GM23338 (cell line): ENCODE measurements at regions not wholly inside any gene's neighbourhood (a gene's known extent, or its start where the extent isn't known, plus 50 kb on each side); places are given as distances from the start of the nearest gene placed in this dataset.

Experiments used
- ATAC-seq: fragments of 200-7000 bp; cut with Tn5 transposase; 3 replicates; pipeline ENCODE4 v1.9.1; 2020
- DNase-seq: peaks from one replicate; pipeline ENCODE4 v3.0.0-alpha.2; 2015; ENCODE audit warnings: low spot score
- H2AFZ ChIP-seq: fragments of 200-600 bp; sonication (generic); 2 replicates; pipeline ENCODE4 v1.8.0; 2016; ENCODE audit warnings: antibody characterized with exemption, mild to moderate bottlenecking, moderate library complexity
- H3F3A ChIP-seq: fragments of 200-600 bp; sonication (generic); replicated peaks from 2 replicates; pipeline ENCODE4 v1.8.0; 2017; ENCODE audit warnings: antibody characterized with exemption, mixed run types, low read depth
- H3K27ac ChIP-seq: fragments of 200-600 bp; sonication (generic); 2 replicates; pipeline ENCODE4 v1.6.1; 2016; ENCODE audit warnings: low read depth
- H3K27me3 ChIP-seq: fragments of 200-600 bp; sonication (generic); 2 replicates; pipeline ENCODE4 v1.8.0; 2016; ENCODE audit warnings: mild to moderate bottlenecking, mixed run types, moderate library complexity; ENCODE audit not compliant: insufficient read depth
- H3K36me3 ChIP-seq: fragments of 200-600 bp; sonication (generic); 2 replicates; pipeline ENCODE4 v1.8.0; 2016; ENCODE audit warnings: mild to moderate bottlenecking; ENCODE audit not compliant: insufficient read depth
- H3K4me1 ChIP-seq: fragments of 200-600 bp; sonication (generic); 2 replicates; pipeline ENCODE4 v1.8.0; 2016; ENCODE audit warnings: mild to moderate bottlenecking, moderate library complexity; ENCODE audit not compliant: insufficient read depth
- H3K4me2 ChIP-seq: fragments of 200-600 bp; sonication (generic); 2 replicates; pipeline ENCODE4 v1.7.1; 2017; ENCODE audit warnings: mixed run types
- H3K4me3 ChIP-seq: fragments of 200-600 bp; sonication (generic); 2 replicates; pipeline ENCODE4 v1.6.1; 2016; ENCODE audit warnings: mixed run types
- H3K79me2 ChIP-seq: fragments of 200-600 bp; sonication (generic); replicated peaks from 2 replicates; pipeline ENCODE4 v1.8.0; 2017; ENCODE audit warnings: mild to moderate bottlenecking; ENCODE audit not compliant: insufficient read depth
- H3K9me2 ChIP-seq: fragments of 200-600 bp; sonication (generic); 2 replicates; pipeline ENCODE4 v1.8.0; 2017; ENCODE audit not compliant: insufficient read depth
- H4K20me1 ChIP-seq: fragments of 200-600 bp; sonication (generic); replicated peaks from 2 replicates; pipeline ENCODE4 v1.8.0; 2017; ENCODE audit warnings: mild to moderate bottlenecking; ENCODE audit not compliant: insufficient read depth
- H3K27ac Mint-ChIP-seq: 2 replicates; pipeline ENCODE4 v1.8.0; 2020; ENCODE audit warnings: inconsistent platforms, mild to moderate bottlenecking, moderate library complexity, mixed read lengths
- H3K27me3 Mint-ChIP-seq: 3 replicates; pipeline ENCODE4 v1.8.0; 2022; ENCODE audit warnings: low read depth, mild to moderate bottlenecking, moderate library complexity, mixed read lengths, inconsistent platforms; ENCODE audit not compliant: insufficient read depth, poor library complexity
- H3K36me3 Mint-ChIP-seq: 3 replicates; pipeline ENCODE4 v1.8.0; 2021; ENCODE audit warnings: low read depth, mild to moderate bottlenecking, inconsistent platforms, moderate library complexity, mixed read lengths
- H3K4me1 Mint-ChIP-seq: 3 replicates; pipeline ENCODE4 v1.8.0; 2020; ENCODE audit warnings: mild to moderate bottlenecking, inconsistent platforms, mixed read lengths
- H3K4me3 Mint-ChIP-seq: 3 replicates; pipeline ENCODE4 v1.8.0; 2021; ENCODE audit warnings: moderate library complexity, mild to moderate bottlenecking, inconsistent platforms, mixed read lengths
- H3K9me3 Mint-ChIP-seq: 3 replicates; pipeline ENCODE4 v1.8.0; 2020; ENCODE audit warnings: moderate library complexity, mild to moderate bottlenecking, inconsistent platforms, mixed read lengths
- EZH2 ChIP-seq: fragments of 200-600 bp; sonication (generic); IDR thresholded peaks from one replicate; pipeline ENCODE4 v1.8.0; 2017; ENCODE audit warnings: antibody characterized with exemption, mild to moderate bottlenecking, low read depth; ENCODE audit not compliant: unreplicated experiment
- EZH2phosphoT487 ChIP-seq: fragments of 200-600 bp; sonication (generic); IDR thresholded peaks from one replicate; pipeline ENCODE4 v1.8.1; 2018; ENCODE audit warnings: antibody characterized with exemption; ENCODE audit not compliant: unreplicated experiment
- JUNB ChIP-seq: IDR thresholded peaks from one replicate; pipeline ENCODE4 v1.6.1; 2016; ENCODE audit warnings: antibody characterized with exemption; ENCODE audit not compliant: unreplicated experiment
- NANOG ChIP-seq: IDR thresholded peaks from 2 replicates; pipeline ENCODE4 v1.6.1; 2016; ENCODE audit warnings: antibody characterized with exemption, borderline replicate concordance
- POLR2AphosphoS5 ChIP-seq: IDR thresholded peaks from 2 replicates; pipeline ENCODE4 v1.6.1; 2016; ENCODE audit warnings: antibody characterized with exemption, low read depth
- STAT1 ChIP-seq: IDR thresholded peaks from one replicate; pipeline ENCODE4 v1.6.1; 2016; ENCODE audit warnings: antibody characterized with exemption; ENCODE audit not compliant: unreplicated experiment
- ZNF331 ChIP-seq: fragments of 250-450 bp; sonication (Bioruptor Pico); IDR thresholded peaks from 2 replicates; pipeline ENCODE4 v1.5.0; 2020; ENCODE audit warnings: low read depth, mild to moderate bottlenecking, moderate library complexity
- TF ChIP-seq, protein P1 (sequence below), 2 experiments: fragments of 200-600 bp in 1 of 2; sonication (generic) in 1 of 2; conservative IDR thresholded peaks; 2 replicates each; pipeline versions ENCODE4 v1.5.1 to v1.6.1; 2016 to 2017; ENCODE audit warnings: antibody characterized with exemption in 2 of 2, low read depth in 2 of 2, mild to moderate bottlenecking in 2 of 2, moderate library complexity in 1 of 2
- TF ChIP-seq, protein P2 (sequence below): IDR thresholded peaks from one replicate; pipeline ENCODE4 v1.6.1; 2018; ENCODE audit warnings: antibody characterized with exemption; ENCODE audit not compliant: unreplicated experiment
- TF ChIP-seq, protein P3 (sequence below): fragments of 250-450 bp; sonication (Bioruptor Pico); IDR thresholded peaks from 2 replicates; pipeline ENCODE4 v1.5.0; 2020; ENCODE audit warnings: mild to moderate bottlenecking, moderate library complexity

DNA sequence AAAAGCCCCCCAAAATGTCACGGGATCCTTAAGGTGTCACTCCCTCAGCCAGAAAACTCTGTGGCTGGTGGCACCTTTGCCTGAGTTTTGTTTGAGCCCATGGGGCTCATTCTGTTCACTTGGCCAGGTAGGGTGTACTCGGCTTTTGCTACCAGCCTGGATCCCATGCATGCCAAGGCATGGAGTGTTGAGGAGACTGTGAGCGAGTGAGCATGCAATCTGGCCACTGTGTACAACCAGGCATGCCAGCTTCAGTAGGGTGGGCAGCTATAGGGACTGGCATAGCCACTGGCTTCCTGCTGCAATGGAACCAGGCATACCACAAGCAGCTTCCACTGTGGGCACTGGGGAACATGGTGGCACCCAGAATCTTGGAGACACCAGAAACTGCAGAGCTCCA, 436.0 kb upstream of the GRM3 start (continued):
- no peak for TF ChIP-seq ZNF331

DNA sequence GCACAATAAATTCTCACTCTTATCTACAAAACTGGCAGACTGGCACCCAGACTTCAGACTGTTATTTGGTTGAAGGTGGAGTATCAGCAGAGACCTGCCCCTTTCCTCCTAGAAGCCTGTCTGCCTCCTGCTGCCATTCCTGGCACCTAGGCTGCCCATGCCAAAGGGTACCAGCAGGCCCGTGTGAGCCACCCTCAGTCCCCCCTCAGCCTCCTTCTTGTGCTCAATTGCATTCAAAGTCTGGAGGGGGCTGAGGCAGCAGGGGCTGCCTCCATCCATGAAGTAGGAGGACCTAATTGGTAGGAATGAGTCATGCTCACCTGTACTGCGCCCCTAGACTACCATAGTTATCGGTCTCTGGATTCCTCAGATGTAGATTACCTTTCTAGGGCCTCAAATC, 440.9 kb upstream of the GRM3 start:
- Histone ChIP-seq H2AFZ (no peak overlapping the region), H3K9me2 (no peaks in the 10 kb centered on the region), H3K27me3 (no peaks in the 10 kb centered on the region), H4K20me1 (no peaks in the 10 kb centered on the region), H3F3A (no peaks in the 10 kb centered on the region), H3K36me3 (no peaks in the 10 kb centered on the region; the same call in 1 of the 2 replicates), H3K4me1 (no peaks in the 10 kb centered on the region), H3K4me3 (no peak overlapping the region), H3K27ac (no peak overlapping the region), H3K4me2 (no peak overlapping the region), H3K79me2 (no peaks in the 10 kb centered on the region)
- Mint-ChIP-seq H3K4me1 (no peaks in the 10 kb centered on the region), H3K27me3 (peaks cover 4% of the 10 kb centered on the region), H3K9me3 (peaks cover 27% of the 10 kb centered on the region), H3K36me3 (peaks cover 15% of the 10 kb centered on the region; the same call in 2 of the 3 replicates), H3K4me3 (no peak overlapping the region), H3K27ac (no peak overlapping the region)
- no peak for DNase-seq
- no peak for ATAC-seq
- no peak for TF ChIP-seq JUNB

DNA sequence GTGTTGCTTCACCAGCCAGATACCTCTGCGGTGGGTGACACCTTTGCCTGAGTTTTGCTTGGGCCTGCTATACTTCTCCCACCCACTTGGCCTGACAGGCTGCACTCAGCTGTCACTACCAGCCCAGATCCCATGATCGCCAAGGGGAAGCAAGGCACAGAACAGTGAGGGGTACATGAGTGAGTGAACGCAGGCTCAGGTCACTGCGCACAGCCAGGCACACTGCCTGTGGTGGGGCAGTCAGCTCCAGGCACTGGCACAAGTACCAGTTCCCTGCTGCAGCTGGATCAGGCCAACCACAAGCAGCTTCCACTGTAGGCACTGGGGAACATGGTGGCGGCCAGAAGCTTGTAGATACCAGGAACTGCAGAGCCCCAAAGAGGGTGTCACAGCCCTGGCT, 441.9 kb upstream of the GRM3 start:
- no peak for DNase-seq
- Histone ChIP-seq H3K79me2 (no peaks in the 10 kb centered on the region), H3K4me3 (no peak overlapping the region), H3K4me1 (no peaks in the 10 kb centered on the region), H3K27ac (no peak overlapping the region), H3F3A (no peaks in the 10 kb centered on the region), H3K4me2 (no peak overlapping the region), H3K9me2 (no peaks in the 10 kb centered on the region), H3K27me3 (no peaks in the 10 kb centered on the region), H4K20me1 (no peaks in the 10 kb centered on the region), H3K36me3 (no peaks in the 10 kb centered on the region; the same call in 1 of the 2 replicates), H2AFZ (no peak overlapping the region)
- Mint-ChIP-seq H3K27me3 (peaks cover 4% of the 10 kb centered on the region), H3K4me3 (no peak overlapping the region), H3K4me1 (no peaks in the 10 kb centered on the region), H3K9me3 (peaks cover 27% of the 10 kb centered on the region), H3K36me3 (peaks cover 15% of the 10 kb centered on the region; the same call in 2 of the 3 replicates), H3K27ac (no peak overlapping the region)
- no peak for ATAC-seq
- TF ChIP-seq, protein P1, sequence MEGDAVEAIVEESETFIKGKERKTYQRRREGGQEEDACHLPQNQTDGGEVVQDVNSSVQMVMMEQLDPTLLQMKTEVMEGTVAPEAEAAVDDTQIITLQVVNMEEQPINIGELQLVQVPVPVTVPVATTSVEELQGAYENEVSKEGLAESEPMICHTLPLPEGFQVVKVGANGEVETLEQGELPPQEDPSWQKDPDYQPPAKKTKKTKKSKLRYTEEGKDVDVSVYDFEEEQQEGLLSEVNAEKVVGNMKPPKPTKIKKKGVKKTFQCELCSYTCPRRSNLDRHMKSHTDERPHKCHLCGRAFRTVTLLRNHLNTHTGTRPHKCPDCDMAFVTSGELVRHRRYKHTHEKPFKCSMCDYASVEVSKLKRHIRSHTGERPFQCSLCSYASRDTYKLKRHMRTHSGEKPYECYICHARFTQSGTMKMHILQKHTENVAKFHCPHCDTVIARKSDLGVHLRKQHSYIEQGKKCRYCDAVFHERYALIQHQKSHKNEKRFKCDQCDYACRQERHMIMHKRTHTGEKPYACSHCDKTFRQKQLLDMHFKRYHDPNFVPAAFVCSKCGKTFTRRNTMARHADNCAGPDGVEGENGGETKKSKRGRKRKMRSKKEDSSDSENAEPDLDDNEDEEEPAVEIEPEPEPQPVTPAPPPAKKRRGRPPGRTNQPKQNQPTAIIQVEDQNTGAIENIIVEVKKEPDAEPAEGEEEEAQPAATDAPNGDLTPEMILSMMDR (conservative IDR thresholded peaks at IDR 0.05; ENCODE audit: low read depth in 2 of 2), result no peak
- TF ChIP-seq NANOG (no peak), STAT1 (no peak), POLR2AphosphoS5 (no peak), EZH2phosphoT487 (no peak), EZH2 (no peak), JUNB (no peak)
- TF ChIP-seq, protein P2, sequence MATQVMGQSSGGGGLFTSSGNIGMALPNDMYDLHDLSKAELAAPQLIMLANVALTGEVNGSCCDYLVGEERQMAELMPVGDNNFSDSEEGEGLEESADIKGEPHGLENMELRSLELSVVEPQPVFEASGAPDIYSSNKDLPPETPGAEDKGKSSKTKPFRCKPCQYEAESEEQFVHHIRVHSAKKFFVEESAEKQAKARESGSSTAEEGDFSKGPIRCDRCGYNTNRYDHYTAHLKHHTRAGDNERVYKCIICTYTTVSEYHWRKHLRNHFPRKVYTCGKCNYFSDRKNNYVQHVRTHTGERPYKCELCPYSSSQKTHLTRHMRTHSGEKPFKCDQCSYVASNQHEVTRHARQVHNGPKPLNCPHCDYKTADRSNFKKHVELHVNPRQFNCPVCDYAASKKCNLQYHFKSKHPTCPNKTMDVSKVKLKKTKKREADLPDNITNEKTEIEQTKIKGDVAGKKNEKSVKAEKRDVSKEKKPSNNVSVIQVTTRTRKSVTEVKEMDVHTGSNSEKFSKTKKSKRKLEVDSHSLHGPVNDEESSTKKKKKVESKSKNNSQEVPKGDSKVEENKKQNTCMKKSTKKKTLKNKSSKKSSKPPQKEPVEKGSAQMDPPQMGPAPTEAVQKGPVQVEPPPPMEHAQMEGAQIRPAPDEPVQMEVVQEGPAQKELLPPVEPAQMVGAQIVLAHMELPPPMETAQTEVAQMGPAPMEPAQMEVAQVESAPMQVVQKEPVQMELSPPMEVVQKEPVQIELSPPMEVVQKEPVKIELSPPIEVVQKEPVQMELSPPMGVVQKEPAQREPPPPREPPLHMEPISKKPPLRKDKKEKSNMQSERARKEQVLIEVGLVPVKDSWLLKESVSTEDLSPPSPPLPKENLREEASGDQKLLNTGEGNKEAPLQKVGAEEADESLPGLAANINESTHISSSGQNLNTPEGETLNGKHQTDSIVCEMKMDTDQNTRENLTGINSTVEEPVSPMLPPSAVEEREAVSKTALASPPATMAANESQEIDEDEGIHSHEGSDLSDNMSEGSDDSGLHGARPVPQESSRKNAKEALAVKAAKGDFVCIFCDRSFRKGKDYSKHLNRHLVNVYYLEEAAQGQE, result no peak
- TF ChIP-seq, protein P3, sequence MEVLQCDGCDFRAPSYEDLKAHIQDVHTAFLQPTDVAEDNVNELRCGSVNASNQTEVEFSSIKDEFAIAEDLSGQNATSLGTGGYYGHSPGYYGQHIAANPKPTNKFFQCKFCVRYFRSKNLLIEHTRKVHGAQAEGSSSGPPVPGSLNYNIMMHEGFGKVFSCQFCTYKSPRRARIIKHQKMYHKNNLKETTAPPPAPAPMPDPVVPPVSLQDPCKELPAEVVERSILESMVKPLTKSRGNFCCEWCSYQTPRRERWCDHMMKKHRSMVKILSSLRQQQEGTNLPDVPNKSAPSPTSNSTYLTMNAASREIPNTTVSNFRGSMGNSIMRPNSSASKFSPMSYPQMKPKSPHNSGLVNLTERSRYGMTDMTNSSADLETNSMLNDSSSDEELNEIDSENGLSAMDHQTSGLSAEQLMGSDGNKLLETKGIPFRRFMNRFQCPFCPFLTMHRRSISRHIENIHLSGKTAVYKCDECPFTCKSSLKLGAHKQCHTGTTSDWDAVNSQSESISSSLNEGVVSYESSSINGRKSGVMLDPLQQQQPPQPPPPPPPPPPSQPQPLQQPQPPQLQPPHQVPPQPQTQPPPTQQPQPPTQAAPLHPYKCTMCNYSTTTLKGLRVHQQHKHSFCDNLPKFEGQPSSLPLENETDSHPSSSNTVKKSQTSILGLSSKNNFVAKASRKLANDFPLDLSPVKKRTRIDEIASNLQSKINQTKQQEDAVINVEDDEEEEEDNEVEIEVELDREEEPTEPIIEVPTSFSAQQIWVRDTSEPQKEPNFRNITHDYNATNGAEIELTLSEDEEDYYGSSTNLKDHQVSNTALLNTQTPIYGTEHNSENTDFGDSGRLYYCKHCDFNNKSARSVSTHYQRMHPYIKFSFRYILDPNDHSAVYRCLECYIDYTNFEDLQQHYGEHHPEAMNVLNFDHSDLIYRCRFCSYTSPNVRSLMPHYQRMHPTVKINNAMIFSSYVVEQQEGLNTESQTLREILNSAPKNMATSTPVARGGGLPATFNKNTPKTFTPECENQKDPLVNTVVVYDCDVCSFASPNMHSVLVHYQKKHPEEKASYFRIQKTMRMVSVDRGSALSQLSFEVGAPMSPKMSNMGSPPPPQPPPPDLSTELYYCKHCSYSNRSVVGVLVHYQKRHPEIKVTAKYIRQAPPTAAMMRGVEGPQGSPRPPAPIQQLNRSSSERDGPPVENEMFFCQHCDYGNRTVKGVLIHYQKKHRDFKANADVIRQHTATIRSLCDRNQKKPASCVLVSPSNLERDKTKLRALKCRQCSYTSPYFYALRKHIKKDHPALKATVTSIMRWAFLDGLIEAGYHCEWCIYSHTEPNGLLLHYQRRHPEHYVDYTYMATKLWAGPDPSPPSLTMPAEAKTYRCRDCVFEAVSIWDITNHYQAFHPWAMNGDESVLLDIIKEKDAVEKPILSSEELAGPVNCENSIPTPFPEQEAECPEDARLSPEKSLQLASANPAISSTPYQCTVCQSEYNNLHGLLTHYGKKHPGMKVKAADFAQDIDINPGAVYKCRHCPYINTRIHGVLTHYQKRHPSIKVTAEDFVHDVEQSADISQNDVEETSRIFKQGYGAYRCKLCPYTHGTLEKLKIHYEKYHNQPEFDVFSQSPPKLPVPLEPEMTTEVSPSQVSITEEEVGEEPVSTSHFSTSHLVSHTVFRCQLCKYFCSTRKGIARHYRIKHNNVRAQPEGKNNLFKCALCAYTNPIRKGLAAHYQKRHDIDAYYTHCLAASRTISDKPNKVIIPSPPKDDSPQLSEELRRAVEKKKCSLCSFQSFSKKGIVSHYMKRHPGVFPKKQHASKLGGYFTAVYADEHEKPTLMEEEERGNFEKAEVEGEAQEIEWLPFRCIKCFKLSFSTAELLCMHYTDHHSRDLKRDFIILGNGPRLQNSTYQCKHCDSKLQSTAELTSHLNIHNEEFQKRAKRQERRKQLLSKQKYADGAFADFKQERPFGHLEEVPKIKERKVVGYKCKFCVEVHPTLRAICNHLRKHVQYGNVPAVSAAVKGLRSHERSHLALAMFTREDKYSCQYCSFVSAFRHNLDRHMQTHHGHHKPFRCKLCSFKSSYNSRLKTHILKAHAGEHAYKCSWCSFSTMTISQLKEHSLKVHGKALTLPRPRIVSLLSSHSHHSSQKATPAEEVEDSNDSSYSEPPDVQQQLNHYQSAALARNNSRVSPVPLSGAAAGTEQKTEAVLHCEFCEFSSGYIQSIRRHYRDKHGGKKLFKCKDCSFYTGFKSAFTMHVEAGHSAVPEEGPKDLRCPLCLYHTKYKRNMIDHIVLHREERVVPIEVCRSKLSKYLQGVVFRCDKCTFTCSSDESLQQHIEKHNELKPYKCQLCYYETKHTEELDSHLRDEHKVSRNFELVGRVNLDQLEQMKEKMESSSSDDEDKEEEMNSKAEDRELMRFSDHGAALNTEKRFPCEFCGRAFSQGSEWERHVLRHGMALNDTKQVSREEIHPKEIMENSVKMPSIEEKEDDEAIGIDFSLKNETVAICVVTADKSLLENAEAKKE, result no peak
